IPS-20b (cell line): ENCODE measurements at regions not wholly inside any gene's neighbourhood (a gene's known extent, or its start where the extent isn't known, plus 50 kb on each side); places are given as distances from the start of the nearest gene placed in this dataset.

Experiments
- H3K27ac ChIP-seq: one replicate; pipeline ENCODE4 v1.5.1; 2013; ENCODE audit warnings: low read length
- H3K27me3 ChIP-seq: 2 replicates; pipeline ENCODE4 v1.6.1; 2013; ENCODE audit warnings: mild to moderate bottlenecking, low read length, inconsistent platforms; ENCODE audit not compliant: insufficient read depth
- H3K36me3 ChIP-seq: 2 replicates; pipeline ENCODE4 v1.6.1; 2013; ENCODE audit warnings: low read depth, mild to moderate bottlenecking, inconsistent platforms, low read length, moderate library complexity; ENCODE audit not compliant: insufficient read depth
- H3K4me1 ChIP-seq: 2 replicates; pipeline ENCODE4 v1.6.1; 2013; ENCODE audit warnings: mild to moderate bottlenecking, control low read depth, inconsistent platforms, low read length, moderate library complexity; ENCODE audit not compliant: insufficient read depth
- H3K4me3 ChIP-seq: 2 replicates; pipeline ENCODE4 v1.5.1; 2013; ENCODE audit warnings: mild to moderate bottlenecking, low read length, inconsistent platforms
- H3K9ac ChIP-seq: 2 replicates; pipeline ENCODE4 v1.6.1; 2013; ENCODE audit warnings: low read depth, mild to moderate bottlenecking, inconsistent platforms, low read length, moderate library complexity
- H3K9me3 ChIP-seq: 2 replicates; pipeline ENCODE4 v1.6.1; 2013; ENCODE audit warnings: mild to moderate bottlenecking, low read depth, low read length, inconsistent platforms; ENCODE audit not compliant: insufficient read depth

DNA sequence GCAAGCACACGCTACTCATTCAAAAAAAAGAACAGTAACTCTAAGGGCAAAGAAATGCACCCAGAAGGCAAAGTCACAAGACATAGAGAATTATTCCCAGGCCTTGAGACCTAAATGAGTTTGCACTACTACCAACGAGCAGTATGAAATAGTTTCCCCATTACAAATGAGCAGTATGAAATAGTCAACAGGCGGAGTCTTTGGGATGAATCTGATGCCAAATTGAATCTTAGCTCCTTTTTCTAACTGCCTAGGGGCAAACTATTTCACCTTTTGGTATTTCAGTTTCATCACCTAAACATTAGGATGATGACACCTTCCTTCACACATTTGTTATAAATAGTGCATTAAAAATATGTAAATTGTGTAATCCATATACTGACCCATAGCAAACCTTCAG is 213.0 kb upstream of the FAT4 start:
- H3K4me3 ChIP-seq, result no peak overlapping the region
- no peak overlapping the region for H3K27ac ChIP-seq
- H3K36me3 ChIP-seq, result no peaks in the 10 kb centered on the region
- no peak overlapping the region for H3K9ac ChIP-seq
- H3K27me3 ChIP-seq, result no peaks in the 10 kb centered on the region
- H3K4me1 ChIP-seq, result peaks cover 3% of the 10 kb centered on the region; the same call in 1 of the 2 replicates
- no peaks in the 10 kb centered on the region for H3K9me3 ChIP-seq

DNA sequence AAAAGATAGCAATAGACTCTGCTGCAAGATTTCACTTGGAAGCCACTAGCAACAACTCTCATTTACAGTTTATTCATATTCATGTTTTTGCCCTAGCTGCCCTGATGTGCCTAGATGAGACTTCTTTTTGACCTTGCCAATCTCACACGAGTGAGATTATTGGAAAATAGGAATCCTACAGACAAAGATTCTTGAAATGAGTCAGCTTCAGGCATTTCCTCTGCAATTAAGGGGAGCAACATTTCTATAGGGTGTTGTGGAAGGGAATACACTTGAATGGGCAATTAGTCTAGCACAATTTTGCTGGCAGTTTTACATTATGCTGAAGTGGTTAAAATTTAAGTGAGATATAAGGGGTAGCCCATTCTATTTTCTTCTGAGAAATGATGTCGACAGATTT is 217.0 kb upstream of the FAT4 start:
- no peaks in the 10 kb centered on the region for H3K27me3 ChIP-seq
- no peaks in the 10 kb centered on the region for H3K36me3 ChIP-seq
- H3K9ac ChIP-seq, result no peak overlapping the region
- no peaks in the 10 kb centered on the region for H3K9me3 ChIP-seq
- H3K27ac ChIP-seq, result no peak overlapping the region
- 0 out of 2 replicates have a peak, but pooled peaks cover 3% of the 10 kb centered on the region for H3K4me1 ChIP-seq
- H3K4me3 ChIP-seq, result no peak overlapping the region

DNA sequence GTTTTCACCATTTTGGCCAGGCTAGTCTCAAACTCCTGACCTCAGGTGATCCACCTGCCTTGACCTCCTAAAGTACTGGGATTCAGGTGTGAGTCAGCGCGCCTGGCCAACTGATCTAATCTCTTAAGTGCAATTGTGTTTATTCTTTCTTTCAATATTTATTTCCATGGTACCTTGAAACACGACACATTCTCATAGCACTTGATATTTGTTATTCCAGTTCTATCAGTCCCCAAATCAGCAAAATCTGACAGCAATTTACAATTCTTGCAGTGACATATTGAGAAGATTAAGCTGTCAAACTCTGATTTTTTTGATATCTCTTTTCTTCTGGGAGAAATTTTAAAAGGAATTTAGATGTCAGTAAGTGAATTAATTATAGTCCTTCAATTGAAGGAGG is 218.1 kb upstream of the FAT4 start:
- Histone ChIP-seq H3K4me3 (no peak overlapping the region), H3K9me3 (no peaks in the 10 kb centered on the region), H3K27me3 (no peaks in the 10 kb centered on the region), H3K9ac (no peak overlapping the region), H3K36me3 (no peaks in the 10 kb centered on the region), H3K4me1 (peaks cover 3% of the 10 kb centered on the region; the same call in 1 of the 2 replicates), H3K27ac (no peak overlapping the region)

DNA sequence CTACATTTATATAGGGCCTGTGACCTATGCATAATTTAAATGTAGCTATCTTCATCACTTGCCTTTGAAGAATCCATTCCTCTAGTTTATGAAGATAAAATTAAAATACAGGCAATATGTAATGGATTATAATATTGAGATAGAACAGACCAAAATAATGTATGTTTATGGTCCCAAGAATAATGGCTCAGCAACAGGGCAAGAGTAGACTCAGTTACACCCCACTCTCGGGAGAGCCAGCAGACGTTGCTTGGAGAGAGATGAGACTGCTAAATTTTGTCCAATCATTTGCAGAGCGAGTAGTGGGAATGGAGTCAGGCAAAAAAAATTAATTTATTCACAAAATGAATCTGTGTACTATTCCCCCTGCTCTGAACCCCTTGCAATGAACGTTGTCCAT is 223.2 kb upstream of the FAT4 start:
- H3K4me1 ChIP-seq, result peaks cover 8% of the 10 kb centered on the region; the same call in 1 of the 2 replicates
- H3K27me3 ChIP-seq, result no peaks in the 10 kb centered on the region
- no peaks in the 10 kb centered on the region for H3K9me3 ChIP-seq
- H3K4me3 ChIP-seq, result no peak overlapping the region
- H3K36me3 ChIP-seq, result no peaks in the 10 kb centered on the region
- no peak overlapping the region for H3K9ac ChIP-seq
- no peak overlapping the region for H3K27ac ChIP-seq

DNA sequence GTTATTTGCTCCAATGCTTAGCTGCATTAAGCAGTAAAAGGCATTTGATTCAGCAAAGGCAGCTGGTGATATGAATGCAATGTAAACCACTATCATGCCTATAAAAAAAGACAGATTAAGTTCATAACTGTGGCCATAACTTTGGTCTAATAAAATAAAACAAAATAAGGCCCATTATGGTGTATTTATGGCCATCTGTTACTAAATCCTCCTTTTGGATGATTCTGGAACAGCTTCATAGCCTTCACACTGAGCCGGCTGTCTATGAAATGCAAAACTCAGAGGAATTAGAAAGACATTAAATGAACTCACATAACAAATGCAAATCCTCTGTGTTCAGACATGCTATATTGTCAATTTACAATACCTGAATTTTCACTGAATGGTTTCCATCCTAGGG is 223.7 kb upstream of the FAT4 start:
- no peaks in the 10 kb centered on the region for H3K36me3 ChIP-seq
- H3K4me3 ChIP-seq, result no peak overlapping the region
- H3K4me1 ChIP-seq, result peaks cover 8% of the 10 kb centered on the region; the same call in 1 of the 2 replicates
- no peak overlapping the region for H3K9ac ChIP-seq
- no peaks in the 10 kb centered on the region for H3K9me3 ChIP-seq
- H3K27ac ChIP-seq, result no peak overlapping the region
- no peaks in the 10 kb centered on the region for H3K27me3 ChIP-seq

DNA sequence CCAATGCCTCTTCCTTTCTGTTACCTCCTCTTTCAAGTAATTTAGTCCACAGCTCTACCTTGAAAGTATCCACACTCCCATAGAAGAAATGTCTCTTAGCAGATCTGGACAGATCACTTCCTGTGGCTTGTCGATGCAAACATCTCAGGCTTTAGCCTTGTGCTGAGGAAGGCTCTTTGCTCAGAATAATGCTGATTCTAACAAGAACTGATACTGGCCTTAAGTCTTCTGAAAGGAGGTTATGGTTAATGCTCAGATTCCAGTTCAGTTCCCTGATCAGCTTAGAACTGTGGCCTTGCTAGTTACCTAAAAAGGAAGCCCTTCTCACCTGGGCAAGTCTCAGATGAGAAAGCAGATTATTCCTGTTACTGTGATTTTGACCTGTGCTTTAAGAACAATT is 230.1 kb upstream of the FAT4 start:
- Histone ChIP-seq H3K9ac (no peak overlapping the region), H3K4me1 (0 out of 2 replicates have a peak, but pooled peaks cover 3% of the 10 kb centered on the region), H3K4me3 (no peak overlapping the region), H3K9me3 (no peaks in the 10 kb centered on the region), H3K36me3 (no peaks in the 10 kb centered on the region), H3K27me3 (no peaks in the 10 kb centered on the region), H3K27ac (no peak overlapping the region)

DNA sequence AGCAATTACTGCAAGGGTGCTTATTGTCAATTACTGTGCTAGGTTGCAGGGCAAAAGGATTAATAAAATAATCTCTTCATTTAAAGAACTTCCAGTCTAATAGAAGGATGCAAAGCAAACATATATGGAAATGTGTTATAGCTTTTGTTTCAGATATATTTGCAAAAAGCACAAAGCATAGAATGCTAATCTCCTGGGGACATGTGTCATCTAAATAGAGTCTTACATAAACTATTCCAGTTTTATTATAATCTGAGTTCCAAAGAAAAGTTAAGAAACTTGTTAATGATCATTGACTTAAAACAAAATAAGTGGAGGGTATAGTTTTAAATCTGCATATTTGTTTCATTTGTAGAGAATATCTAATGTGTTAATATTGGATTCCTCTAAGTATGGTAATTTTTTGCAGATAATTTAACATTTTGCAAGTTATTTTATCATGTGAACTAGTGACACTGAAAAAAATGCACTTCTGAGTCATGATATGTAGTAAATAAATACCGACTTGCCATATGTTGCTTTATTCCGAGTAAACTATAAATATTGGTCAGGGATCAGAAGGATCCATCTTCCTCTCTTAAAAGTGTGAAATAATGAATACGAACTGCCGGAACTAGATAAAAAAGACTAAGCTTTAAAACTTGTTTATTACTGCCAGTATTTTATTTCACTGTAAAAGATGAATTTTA is 231.9 kb upstream of the FAT4 start:
- Histone ChIP-seq H3K9me3 (no peaks in the 10 kb centered on the region), H3K4me1 (no peaks in the 10 kb centered on the region), H3K27me3 (no peaks in the 10 kb centered on the region), H3K9ac (no peak overlapping the region), H3K27ac (no peak overlapping the region), H3K4me3 (no peak overlapping the region), H3K36me3 (no peaks in the 10 kb centered on the region)

DNA sequence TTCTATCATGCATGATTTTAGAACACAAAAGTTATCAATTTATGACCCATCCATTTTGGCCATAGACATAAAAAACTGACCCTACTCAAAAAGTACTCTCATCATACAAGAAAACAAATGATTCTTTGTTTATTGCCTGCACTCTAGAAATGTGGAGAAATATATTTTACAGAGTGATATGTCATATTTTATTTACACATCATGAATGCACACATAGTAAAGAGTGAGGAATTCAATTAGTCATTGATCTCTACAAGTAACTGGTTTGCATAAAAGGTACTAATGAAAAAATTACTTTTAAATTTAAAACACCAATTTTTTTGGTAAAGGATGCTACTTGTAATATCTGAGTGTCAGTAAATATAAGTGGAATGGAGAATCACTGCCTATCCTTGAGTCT is 242.5 kb upstream of the FAT4 start:
- Histone ChIP-seq H3K36me3 (no peaks in the 10 kb centered on the region), H3K4me3 (no peak overlapping the region), H3K9ac (no peak overlapping the region), H3K4me1 (no peaks in the 10 kb centered on the region; the same call in 1 of the 2 replicates), H3K27me3 (no peaks in the 10 kb centered on the region), H3K27ac (no peak overlapping the region), H3K9me3 (no peaks in the 10 kb centered on the region)

DNA sequence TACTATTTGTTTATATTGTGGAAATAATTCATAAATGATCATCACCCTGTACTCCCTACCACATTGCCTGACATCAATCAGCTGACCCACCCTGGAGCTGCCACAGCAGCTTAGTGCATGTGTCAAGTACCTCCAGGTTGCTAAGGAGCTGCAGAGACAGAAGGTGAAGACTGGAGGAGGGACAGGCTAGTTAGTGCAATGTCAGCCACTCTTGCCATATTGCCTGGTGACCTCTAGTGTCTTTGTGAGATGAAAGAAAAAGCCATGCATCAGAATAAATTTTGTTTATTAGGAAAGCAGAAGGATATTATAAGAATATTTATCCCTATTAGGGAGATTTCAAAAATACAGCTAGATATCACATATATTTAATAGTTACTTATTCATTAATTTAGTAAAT is 243.9 kb upstream of the FAT4 start:
- no peak overlapping the region for H3K9ac ChIP-seq
- H3K27me3 ChIP-seq, result no peaks in the 10 kb centered on the region
- no peak overlapping the region for H3K27ac ChIP-seq
- no peaks in the 10 kb centered on the region for H3K36me3 ChIP-seq
- H3K4me1 ChIP-seq, result no peaks in the 10 kb centered on the region; the same call in 1 of the 2 replicates
- no peak overlapping the region for H3K4me3 ChIP-seq
- H3K9me3 ChIP-seq, result no peaks in the 10 kb centered on the region

DNA sequence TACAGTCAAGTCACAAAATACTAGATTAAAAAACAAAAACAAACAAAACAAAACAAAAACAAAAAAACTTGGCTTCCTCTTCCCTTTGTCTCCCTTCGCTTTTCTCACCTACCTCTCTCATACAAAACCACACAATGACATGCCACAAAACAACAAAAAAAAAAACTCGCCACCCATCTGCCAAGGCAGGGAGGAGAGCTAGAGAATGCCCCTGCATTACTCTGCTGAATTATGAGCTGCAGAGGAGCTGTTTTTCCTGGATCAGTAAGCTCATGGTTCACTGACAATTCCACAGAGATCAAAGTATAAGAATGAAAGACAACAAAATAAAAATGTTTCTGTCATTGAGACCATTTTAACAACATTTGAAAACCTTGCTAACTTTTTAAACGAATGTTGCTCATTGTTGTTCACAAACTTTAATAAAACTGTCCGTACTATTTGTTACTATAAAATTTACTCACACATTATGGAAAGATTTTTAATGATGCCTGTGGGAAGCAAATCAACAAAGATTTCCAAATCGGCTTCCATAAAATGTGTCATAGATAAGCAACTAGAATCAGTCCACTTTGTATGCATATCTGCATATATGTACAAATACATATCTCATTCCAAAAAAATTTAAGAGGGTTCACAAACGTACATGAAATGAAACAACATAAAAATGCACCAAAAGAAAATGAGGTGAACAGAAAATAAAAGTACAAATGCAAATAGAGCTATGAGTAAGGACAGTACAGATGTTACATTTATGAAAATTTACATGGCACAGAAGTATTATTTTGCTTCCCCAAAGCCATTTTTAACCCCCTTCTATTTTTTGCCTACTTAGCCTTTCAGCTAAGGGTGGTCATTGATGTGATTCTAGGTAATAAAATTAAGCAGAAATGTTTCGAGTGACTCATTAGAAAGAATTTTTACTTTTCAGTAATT is 252.4 kb upstream of the FAT4 start:
- Histone ChIP-seq H3K36me3 (no peaks in the 10 kb centered on the region), H3K9ac (no peak overlapping the region), H3K4me1 (peaks cover 6% of the 10 kb centered on the region; the same call in 1 of the 2 replicates), H3K9me3 (no peaks in the 10 kb centered on the region), H3K27me3 (no peaks in the 10 kb centered on the region), H3K4me3 (no peak overlapping the region), H3K27ac (no peak overlapping the region)

DNA sequence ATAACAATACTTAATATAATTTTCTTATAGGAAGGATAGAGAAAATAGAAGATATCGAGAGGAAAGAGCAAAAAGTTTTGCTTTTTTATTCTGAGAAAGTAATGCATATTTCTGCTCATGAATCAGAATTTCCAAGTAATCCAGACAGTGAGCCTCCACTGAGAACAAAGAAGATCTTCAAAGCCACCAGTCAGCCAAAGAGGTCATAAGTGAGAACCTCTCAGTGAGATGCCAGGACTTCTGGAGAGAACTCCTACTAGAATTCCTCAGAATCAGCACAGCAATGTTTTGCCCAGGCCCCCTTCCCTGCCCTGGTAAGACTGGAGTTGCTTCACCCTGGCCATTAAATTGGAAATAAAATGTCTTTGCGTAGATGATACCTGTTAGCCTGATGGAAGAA is 254.4 kb upstream of the FAT4 start:
- Histone ChIP-seq H3K27ac (no peak overlapping the region), H3K9me3 (no peaks in the 10 kb centered on the region), H3K27me3 (no peaks in the 10 kb centered on the region), H3K9ac (no peak overlapping the region), H3K4me3 (no peak overlapping the region), H3K4me1 (peaks cover 6% of the 10 kb centered on the region; the same call in 1 of the 2 replicates), H3K36me3 (no peaks in the 10 kb centered on the region)

DNA sequence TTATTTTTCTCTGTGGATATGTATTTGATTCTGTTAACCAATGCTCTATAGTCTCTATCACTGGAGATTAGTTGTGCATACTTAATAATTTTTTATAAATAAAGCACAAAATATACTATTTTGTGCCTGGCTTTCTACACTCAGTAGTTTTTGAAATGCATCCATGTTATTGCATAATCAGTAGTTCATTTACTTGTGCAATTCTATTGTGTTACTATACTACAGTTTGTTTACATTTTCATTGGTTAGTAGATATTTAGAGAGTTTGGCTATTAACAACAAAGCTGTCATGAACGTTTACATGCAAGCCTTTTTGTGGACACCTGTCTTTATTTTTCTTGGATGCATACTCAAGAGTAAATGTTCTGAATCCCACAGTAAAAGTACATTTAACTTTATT is 265.0 kb upstream of the FAT4 start:
- H3K9me3 ChIP-seq, result no peaks in the 10 kb centered on the region
- no peak overlapping the region for H3K27ac ChIP-seq
- H3K4me1 ChIP-seq, result no peaks in the 10 kb centered on the region
- H3K27me3 ChIP-seq, result no peaks in the 10 kb centered on the region
- no peaks in the 10 kb centered on the region for H3K36me3 ChIP-seq
- no peak overlapping the region for H3K9ac ChIP-seq
- no peak overlapping the region for H3K4me3 ChIP-seq
